ENCODE measurements at regions not wholly inside any gene's neighbourhood (a gene's known extent, or its start where the extent isn't known, plus 50 kb on each side); places are given as distances from the start of the nearest gene placed in this dataset.

DNA sequence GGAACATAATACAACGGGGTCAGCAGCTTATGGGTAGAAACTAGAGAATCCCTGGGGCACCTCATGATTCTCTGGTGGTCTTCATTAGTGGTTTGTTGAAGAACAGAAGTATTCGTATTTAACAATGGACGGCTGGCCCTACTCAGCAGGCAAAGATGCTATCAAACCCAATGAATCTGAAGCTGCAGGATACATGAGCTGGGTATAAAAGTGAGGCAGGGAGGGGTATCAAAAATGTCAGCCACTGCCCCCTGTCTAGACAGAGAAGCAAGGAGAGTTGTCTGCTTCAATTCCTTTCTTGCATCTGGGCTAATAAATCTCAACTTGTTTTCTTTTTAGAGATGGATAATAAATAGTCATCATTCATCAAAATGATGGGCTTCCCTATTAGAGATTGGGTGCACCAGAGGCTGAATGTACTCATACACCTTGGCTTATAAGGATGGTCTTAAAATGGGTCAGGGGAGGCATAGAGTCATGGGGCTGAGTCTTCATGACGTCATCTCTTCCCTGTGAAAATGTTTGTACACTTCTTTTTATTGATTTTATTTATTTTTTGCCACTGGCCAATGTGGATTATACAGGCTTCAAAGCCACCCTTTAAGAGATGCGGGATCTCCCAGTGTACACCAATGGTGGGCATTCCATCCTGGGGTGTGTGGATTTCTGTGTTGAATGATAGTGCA, 259.5 kb downstream of the SHOX start:
- no peak overlapping the region for H2BK120ac ChIP-seq (replicated peaks; ENCODE audit: low read depth, low read length)
- TF ChIP-seq, protein P1, sequence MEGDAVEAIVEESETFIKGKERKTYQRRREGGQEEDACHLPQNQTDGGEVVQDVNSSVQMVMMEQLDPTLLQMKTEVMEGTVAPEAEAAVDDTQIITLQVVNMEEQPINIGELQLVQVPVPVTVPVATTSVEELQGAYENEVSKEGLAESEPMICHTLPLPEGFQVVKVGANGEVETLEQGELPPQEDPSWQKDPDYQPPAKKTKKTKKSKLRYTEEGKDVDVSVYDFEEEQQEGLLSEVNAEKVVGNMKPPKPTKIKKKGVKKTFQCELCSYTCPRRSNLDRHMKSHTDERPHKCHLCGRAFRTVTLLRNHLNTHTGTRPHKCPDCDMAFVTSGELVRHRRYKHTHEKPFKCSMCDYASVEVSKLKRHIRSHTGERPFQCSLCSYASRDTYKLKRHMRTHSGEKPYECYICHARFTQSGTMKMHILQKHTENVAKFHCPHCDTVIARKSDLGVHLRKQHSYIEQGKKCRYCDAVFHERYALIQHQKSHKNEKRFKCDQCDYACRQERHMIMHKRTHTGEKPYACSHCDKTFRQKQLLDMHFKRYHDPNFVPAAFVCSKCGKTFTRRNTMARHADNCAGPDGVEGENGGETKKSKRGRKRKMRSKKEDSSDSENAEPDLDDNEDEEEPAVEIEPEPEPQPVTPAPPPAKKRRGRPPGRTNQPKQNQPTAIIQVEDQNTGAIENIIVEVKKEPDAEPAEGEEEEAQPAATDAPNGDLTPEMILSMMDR (IDR thresholded peaks at IDR 0.05; ENCODE audit: control extremely low read depth in 1 of 3, insufficient read depth in 1 of 3, low read depth in 1 of 3, low read length in 3 of 3), result no peak
- no peak for TF ChIP-seq POLR2AphosphoS5 (IDR thresholded peaks at IDR 0.05; ENCODE audit: low read depth, low read length)
- no peak for TF ChIP-seq RFX5 (IDR thresholded peaks at IDR 0.05; ENCODE audit: borderline replicate concordance, low read depth, low read length)
- no peak for TF ChIP-seq GTF2F1 (IDR thresholded peaks at IDR 0.05; ENCODE audit: borderline replicate concordance, low read depth, low read length)
- no peak for TF ChIP-seq CHD1 (IDR thresholded peaks at IDR 0.05; ENCODE audit: low read depth, low read length)
- TF ChIP-seq JUN (IDR thresholded peaks at IDR 0.05; ENCODE audit: low read depth, low read length), result no peak
- TF ChIP-seq TBP (IDR thresholded peaks at IDR 0.05; ENCODE audit: low read depth, low read length), result no peak
- TF ChIP-seq SIRT6 (IDR thresholded peaks at IDR 0.05; ENCODE audit: low read length), result no peak
- TF ChIP-seq SUZ12 (IDR thresholded peaks at IDR 0.05; ENCODE audit: low read length), result no peak
- no peak for TF ChIP-seq BACH1 (IDR thresholded peaks at IDR 0.05; ENCODE audit: low read length)
- no peak for FAIRE-seq
- H4K20me1 ChIP-seq (replicated peaks in 1 of 2; ENCODE audit: control insufficient read depth in 1 of 2, insufficient read depth in 2 of 2, low read length in 2 of 2), result no peaks in the 10 kb centered on the region
- H2BK15ac ChIP-seq (ENCODE audit: low read length), result no peak overlapping the region
- no peak overlapping the region for H3K4me2 ChIP-seq (ENCODE audit: insufficient read depth in 1 of 2, low read depth in 2 of 2, low read length in 2 of 2)
- H2AK5ac ChIP-seq (ENCODE audit: low read depth, low read length), result no peak overlapping the region
- H3K79me2 ChIP-seq (ENCODE audit: control insufficient read depth in 1 of 2, insufficient read depth in 2 of 2, low read length in 2 of 2), result no peaks in the 10 kb centered on the region
- no peaks in the 10 kb centered on the region; the same call in 1 of the 2 replicates for H3K23me2 ChIP-seq (ENCODE audit: low read depth, low read length)
- ChIA-PET CTCF (ENCODE audit: partially characterized antibody) (no interaction called here), POLR2A (ENCODE audit: partially characterized antibody) (no interaction called here)
- H2BK5ac ChIP-seq (ENCODE audit: low read depth, low read length), result no peak overlapping the region
- peaks cover 13 to 18% of the 10 kb centered on the region in 2 experiments; a peak in 3 of 4 replicates for H3K9me3 ChIP-seq (ENCODE audit: insufficient read depth in 2 of 2, low read depth in 1 of 2, low read length in 1 of 2)
- whole genome bisulfite sequencing, 2 experiments (ENCODE audit: extremely low coverage in 1 of 2, insufficient coverage in 1 of 2, insufficient read length in 1 of 2, insufficient replicate concordance in 2 of 2, low coverage in 1 of 2, low lambda C conversion rate in 2 of 2, missing lambda C conversion rate in 1 of 2), result 83% methylated on average over 5 of the region's 5 CpGs; no CpG with 5 or more reads in 1 of the 2 experiments
- no peak overlapping the region for H3K23ac ChIP-seq (ENCODE audit: insufficient read length)
- H4K5ac ChIP-seq (ENCODE audit: insufficient read length, low read depth, low read length), result no peak overlapping the region
- H3K4me1 ChIP-seq (replicated peaks in 1 of 4; ENCODE audit: control insufficient read depth in 3 of 4, insufficient read depth in 4 of 4, low read length in 3 of 4), result no peaks in the 10 kb centered on the region
- no peak overlapping the region for H3K14ac ChIP-seq (ENCODE audit: insufficient read length)
- H3K4ac ChIP-seq (replicated peaks; ENCODE audit: insufficient read length, low read depth, low read length), result no peak overlapping the region
- H2BK20ac ChIP-seq (ENCODE audit: low read length), result no peak overlapping the region
- no peak overlapping the region for H4K91ac ChIP-seq (replicated peaks; ENCODE audit: insufficient read length, low read length)
- H3K79me1 ChIP-seq (ENCODE audit: low read depth, low read length), result no peaks in the 10 kb centered on the region
- H3K9ac ChIP-seq (replicated peaks in 1 of 4; ENCODE audit: extremely low read depth in 1 of 4, low read depth in 3 of 4, low read length in 3 of 4), result no peak overlapping the region
- no peak overlapping the region for H4K8ac ChIP-seq (ENCODE audit: extremely low read depth, insufficient read depth, low read length)
- no peak overlapping the region for H2BK12ac ChIP-seq (ENCODE audit: low read depth, low read length)
- DNase-seq (ENCODE audit: low read depth in 1 of 2, low spot score in 2 of 2), result no peak
- H3K4me3 ChIP-seq (ENCODE audit: extremely low read depth in 1 of 4, insufficient read depth in 2 of 4, low read depth in 3 of 4, low read length in 4 of 4), result no peak overlapping the region
- no peak overlapping the region for H3K27ac ChIP-seq (ENCODE audit: low read depth, low read length)
- H3K18ac ChIP-seq (ENCODE audit: extremely low read depth, low read length), result no peak overlapping the region
- H3K27me3 ChIP-seq (replicated peaks in 1 of 4; ENCODE audit: control insufficient read depth in 3 of 4, extremely low read depth in 1 of 4, insufficient read depth in 3 of 4, low read length in 3 of 4), result no peaks in the 10 kb centered on the region
- no peak overlapping the region for H2AFZ ChIP-seq (ENCODE audit: low read length)
- H3K36me3 ChIP-seq (ENCODE audit: control insufficient read depth in 2 of 4, insufficient read depth in 4 of 4, low read length in 3 of 4), result no peaks in the 10 kb centered on the region
- H3K56ac ChIP-seq (replicated peaks; ENCODE audit: insufficient read length, low read depth, low read length), result no peak overlapping the region

Measured in H1 (cell line).